Stomach (tissue), 8 donors: ENCODE measurements at regions not wholly inside any gene's neighbourhood (a gene's known extent, or its start where the extent isn't known, plus 50 kb on each side); places are given as distances from the start of the nearest gene placed in this dataset.

Experiments
- DNase-seq, 2 donors: peaks; one replicate each; pipeline versions ENCODE4 v3.0.0 to v3.0.0-alpha.2; 2013 to 2019
- H3K27ac ChIP-seq, 5 donors: fragments of 200-600 bp in 4 of 5; sonication (generic) in 4 of 5; one replicate each; pipeline ENCODE4 v1.5.1; 2013 to 2019; ENCODE audit warnings: mild to moderate bottlenecking in 1 of 5, moderate library complexity in 1 of 5
- H3K27me3 ChIP-seq, 3 donors: fragments of 200-600 bp; sonication (generic); one replicate each; pipeline ENCODE4 v1.5.1; 2017 to 2019; ENCODE audit warnings: mixed run types in 1 of 3
- H3K36me3 ChIP-seq, 4 donors: fragments of 200-600 bp; sonication (generic); 1 replicate in 3 of 4; 2 replicates in 1 of 4; pipeline ENCODE4 v1.5.1; 2016 to 2019
- H3K4me1 ChIP-seq, 4 donors: fragments of 200-600 bp; sonication (generic); one replicate each; pipeline ENCODE4 v1.5.1; 2016 to 2019
- H3K4me3 ChIP-seq, 4 donors: fragments of 200-600 bp; sonication (generic) in 3 of 4; one replicate each; pipeline ENCODE4 v1.5.1; 2016 to 2019; ENCODE audit warnings: mild to moderate bottlenecking in 1 of 4
- H3K9me3 ChIP-seq, 4 donors: fragments of 200-600 bp; sonication (generic); one replicate each; pipeline ENCODE4 v1.5.1; 2016 to 2019
- EP300 ChIP-seq: sonication (generic); formaldehyde crosslinking; IDR thresholded peaks from one replicate; pipeline ENCODE4 v1.6.1; 2017; ENCODE audit warnings: antibody characterized with exemption
- POLR2A ChIP-seq, 4 donors: fragments of 450-650 bp; IDR thresholded peaks; one replicate each; pipeline ENCODE4 v1.6.1; 2016; ENCODE audit warnings: antibody characterized with exemption in 4 of 4, control low read depth in 2 of 4, mild to moderate bottlenecking in 1 of 4, moderate library complexity in 1 of 4
- POLR2AphosphoS5 ChIP-seq, 3 donors: sonication (generic); formaldehyde crosslinking; IDR thresholded peaks; one replicate each; pipeline ENCODE4 v1.6.1; 2016; ENCODE audit warnings: antibody characterized with exemption in 3 of 3
- WGBS, 5 donors: extraction: QIAGEN DNeasy Blood & Tissue Kit in 3 of 5; methylation state at CpG; one replicate each; pipeline versions ENCODE4 v1.1.5 to v1.1.7; 2013 to 2018; 5-methylcytosine and 5-hydroxymethylcytosine counted together
- intact Hi-C: fragments of 100-400 bp; cut with DNase I; formaldehyde crosslinking; loops from one replicate; pipeline ENCODE4 v1.15.1; 2023; ENCODE audit warnings: low total_unique reads
- TF ChIP-seq, protein P1 (sequence below), 7 experiments: fragments of 450-650 bp in 4 of 7; fragments of 200-600 bp in 3 of 7; sonication (generic) in 3 of 7; IDR thresholded peaks; one replicate each; pipeline ENCODE4 v1.5.1; 2016 to 2019; ENCODE audit warnings: antibody characterized with exemption in 7 of 7, control low read depth in 2 of 7, mild to moderate bottlenecking in 1 of 7
- donor health status: healthy with polysubstance abuse.
- donor health status: Bipolar disorder and iron deficiency.
- donor health status: healthy.

DNA sequence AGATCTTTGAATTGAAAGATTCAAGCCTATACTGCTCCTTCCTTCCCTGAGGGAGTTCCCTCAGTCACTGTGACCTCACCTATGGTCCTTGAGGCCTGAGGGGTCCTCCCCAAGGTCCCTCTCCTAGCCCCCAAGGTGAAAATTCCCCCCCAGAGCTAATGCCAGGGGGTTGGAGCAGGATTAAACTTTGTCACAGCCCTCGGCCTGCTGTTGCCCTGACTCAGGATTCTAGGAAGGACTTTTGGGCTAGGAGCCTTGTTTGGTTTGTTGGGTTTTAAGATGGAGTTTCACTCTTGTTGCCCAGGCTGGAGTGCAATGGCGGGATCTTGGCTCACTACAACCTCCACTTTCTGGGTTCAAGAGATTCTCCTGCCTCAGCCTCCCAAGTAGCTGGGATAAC is 123.2 kb downstream of the C5orf15 start:
- DNase-seq: no peak
- TF ChIP-seq, protein P1, sequence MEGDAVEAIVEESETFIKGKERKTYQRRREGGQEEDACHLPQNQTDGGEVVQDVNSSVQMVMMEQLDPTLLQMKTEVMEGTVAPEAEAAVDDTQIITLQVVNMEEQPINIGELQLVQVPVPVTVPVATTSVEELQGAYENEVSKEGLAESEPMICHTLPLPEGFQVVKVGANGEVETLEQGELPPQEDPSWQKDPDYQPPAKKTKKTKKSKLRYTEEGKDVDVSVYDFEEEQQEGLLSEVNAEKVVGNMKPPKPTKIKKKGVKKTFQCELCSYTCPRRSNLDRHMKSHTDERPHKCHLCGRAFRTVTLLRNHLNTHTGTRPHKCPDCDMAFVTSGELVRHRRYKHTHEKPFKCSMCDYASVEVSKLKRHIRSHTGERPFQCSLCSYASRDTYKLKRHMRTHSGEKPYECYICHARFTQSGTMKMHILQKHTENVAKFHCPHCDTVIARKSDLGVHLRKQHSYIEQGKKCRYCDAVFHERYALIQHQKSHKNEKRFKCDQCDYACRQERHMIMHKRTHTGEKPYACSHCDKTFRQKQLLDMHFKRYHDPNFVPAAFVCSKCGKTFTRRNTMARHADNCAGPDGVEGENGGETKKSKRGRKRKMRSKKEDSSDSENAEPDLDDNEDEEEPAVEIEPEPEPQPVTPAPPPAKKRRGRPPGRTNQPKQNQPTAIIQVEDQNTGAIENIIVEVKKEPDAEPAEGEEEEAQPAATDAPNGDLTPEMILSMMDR (IDR thresholded peaks at IDR 0.05): no peak
- TF ChIP-seq POLR2A (IDR thresholded peaks at IDR 0.05) (no peak), POLR2AphosphoS5 (IDR thresholded peaks at IDR 0.05) (no peak), EP300 (no peak)
- Histone ChIP-seq H3K27ac (no peak overlapping the region), H3K4me3 (no peak overlapping the region), H3K9me3 (no peaks in the 10 kb centered on the region), H3K36me3 (no peaks in the 10 kb centered on the region), H3K27me3 (peaks cover 0 to 5% (median 0%) of the 10 kb centered on the region in 3 donors), H3K4me1 (peaks cover 0 to 12% (median 3%) of the 10 kb centered on the region in 4 donors)
- intact Hi-C loops: no loop called here
- WGBS, 5 donors: 80 to 92% (median 86%) methylated on average over 2 of the region's 2 CpGs

GRCh38 chr5:133844836-133845235 is 123.6 kb downstream of the C5orf15 start:
- Histone ChIP-seq H3K4me1 (peaks cover 0 to 12% (median 3%) of the 10 kb centered on the region in 4 donors), H3K9me3 (no peaks in the 10 kb centered on the region), H3K27me3 (peaks cover 0 to 5% (median 0%) of the 10 kb centered on the region in 3 donors), H3K27ac (no peak overlapping the region), H3K36me3 (no peaks in the 10 kb centered on the region), H3K4me3 (no peak overlapping the region)
- DNase-seq: peak in 1 of 2 donors; percentile 86
- TF ChIP-seq POLR2AphosphoS5 (IDR thresholded peaks at IDR 0.05) (no peak), POLR2A (IDR thresholded peaks at IDR 0.05) (no peak), EP300 (no peak)
- TF ChIP-seq, protein P1 (IDR thresholded peaks at IDR 0.05): no peak
- intact Hi-C loops: no loop called here
- WGBS, 5 donors: 37 to 64% (median 41%) methylated on average over 7 to 8 of the region's 8 CpGs

DNA sequence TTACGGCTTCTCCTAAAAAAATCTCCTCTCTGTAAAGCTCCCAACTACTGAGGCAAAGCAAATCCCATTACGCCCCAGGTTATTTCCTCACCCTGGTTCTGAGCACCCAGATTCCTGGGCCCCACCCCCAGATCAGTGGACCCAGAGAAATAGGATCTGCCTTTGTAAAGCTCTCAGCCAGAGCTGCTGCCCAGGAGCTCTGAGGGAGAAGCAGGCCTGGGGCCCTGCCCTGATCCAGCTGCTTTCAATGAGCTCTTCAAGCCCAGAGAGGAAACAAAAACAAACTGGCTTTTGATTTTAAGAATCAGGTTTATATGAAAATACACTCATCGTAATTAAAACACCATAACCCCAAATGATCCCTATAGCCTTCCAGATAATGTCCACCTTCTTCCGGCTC is 124.5 kb downstream of the C5orf15 start:
- TF ChIP-seq POLR2AphosphoS5 (IDR thresholded peaks at IDR 0.05): no peak
- intact Hi-C loops: no loop called here
- H3K4me3 ChIP-seq: no peak overlapping the region
- no peaks in the 10 kb centered on the region for H3K9me3 ChIP-seq
- DNase-seq: no peak
- H3K4me1 ChIP-seq: peaks cover 0 to 12% (median 3%) of the 10 kb centered on the region in 4 donors
- WGBS, 5 donors: 60 to 87% (median 76%) methylated on average over 3 to 4 of the region's 4 CpGs
- H3K27ac ChIP-seq: no peak overlapping the region
- H3K27me3 ChIP-seq: peaks cover 0 to 5% (median 0%) of the 10 kb centered on the region in 3 donors
- H3K36me3 ChIP-seq: no peaks in the 10 kb centered on the region

DNA sequence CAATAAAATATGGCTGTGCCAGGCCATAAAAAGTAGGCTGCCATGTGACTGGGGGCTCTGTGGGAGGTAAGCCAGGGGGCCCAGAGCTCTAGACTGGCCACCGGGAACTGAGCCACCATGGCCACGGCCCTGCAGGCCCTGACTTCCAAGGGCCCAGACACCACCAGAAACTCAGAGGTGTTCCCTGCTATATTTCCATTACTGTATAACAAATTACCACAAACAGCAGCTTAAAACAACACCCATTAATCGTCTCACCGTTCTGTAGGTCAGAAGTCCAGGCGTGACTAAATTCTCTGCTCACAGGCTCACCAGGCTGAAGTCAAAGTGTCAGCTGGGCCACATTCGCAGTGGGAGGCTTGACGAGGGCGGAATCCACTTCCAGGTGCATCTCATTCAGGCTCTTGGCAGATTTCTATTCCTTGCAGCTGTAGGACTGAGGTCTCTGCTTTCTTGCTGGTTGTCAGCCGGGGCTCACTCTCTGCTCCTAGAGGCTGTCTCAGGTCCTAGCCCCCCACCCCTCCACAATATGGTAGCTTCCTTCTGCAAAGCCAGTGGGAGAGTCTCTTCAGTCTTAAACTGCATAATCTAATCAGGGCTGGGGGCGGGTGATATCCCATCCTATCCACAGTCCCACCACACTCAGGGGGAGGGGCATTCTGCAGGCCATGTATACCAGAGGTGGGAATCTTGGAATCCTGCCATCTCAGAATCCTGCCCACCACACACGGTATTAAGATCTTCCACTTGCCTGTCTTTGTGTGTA is 125.4 kb downstream of the C5orf15 start:
- WGBS, 5 donors: 74 to 86% (median 78%) methylated on average over 11 of the region's 11 CpGs
- Histone ChIP-seq H3K36me3 (no peaks in the 10 kb centered on the region), H3K27ac (no peak overlapping the region), H3K4me1 (peaks cover 0 to 11% (median 0%) of the 10 kb centered on the region in 4 donors), H3K9me3 (no peaks in the 10 kb centered on the region), H3K27me3 (peaks cover 0 to 9% (median 0%) of the 10 kb centered on the region in 3 donors), H3K4me3 (no peak overlapping the region)
- TF ChIP-seq, protein P1 (IDR thresholded peaks at IDR 0.05): no peak
- TF ChIP-seq EP300 (no peak), POLR2AphosphoS5 (IDR thresholded peaks at IDR 0.05) (no peak), POLR2A (IDR thresholded peaks at IDR 0.05) (no peak)
- peak in 1 of 2 donors; percentile 76 for DNase-seq
- intact Hi-C loops: no loop called here
